ENCODE measurements at regions not wholly inside any gene's neighbourhood (a gene's known extent, or its start where the extent isn't known, plus 50 kb on each side); places are given as distances from the start of the nearest gene placed in this dataset.

GRCh38 chr18:45539491-45539891, 75.8 kb upstream of the SLC14A2 start:
- TF ChIP-seq POLR2AphosphoS5 (IDR thresholded peaks at IDR 0.05), result no peak
- TF ChIP-seq, protein P1, sequence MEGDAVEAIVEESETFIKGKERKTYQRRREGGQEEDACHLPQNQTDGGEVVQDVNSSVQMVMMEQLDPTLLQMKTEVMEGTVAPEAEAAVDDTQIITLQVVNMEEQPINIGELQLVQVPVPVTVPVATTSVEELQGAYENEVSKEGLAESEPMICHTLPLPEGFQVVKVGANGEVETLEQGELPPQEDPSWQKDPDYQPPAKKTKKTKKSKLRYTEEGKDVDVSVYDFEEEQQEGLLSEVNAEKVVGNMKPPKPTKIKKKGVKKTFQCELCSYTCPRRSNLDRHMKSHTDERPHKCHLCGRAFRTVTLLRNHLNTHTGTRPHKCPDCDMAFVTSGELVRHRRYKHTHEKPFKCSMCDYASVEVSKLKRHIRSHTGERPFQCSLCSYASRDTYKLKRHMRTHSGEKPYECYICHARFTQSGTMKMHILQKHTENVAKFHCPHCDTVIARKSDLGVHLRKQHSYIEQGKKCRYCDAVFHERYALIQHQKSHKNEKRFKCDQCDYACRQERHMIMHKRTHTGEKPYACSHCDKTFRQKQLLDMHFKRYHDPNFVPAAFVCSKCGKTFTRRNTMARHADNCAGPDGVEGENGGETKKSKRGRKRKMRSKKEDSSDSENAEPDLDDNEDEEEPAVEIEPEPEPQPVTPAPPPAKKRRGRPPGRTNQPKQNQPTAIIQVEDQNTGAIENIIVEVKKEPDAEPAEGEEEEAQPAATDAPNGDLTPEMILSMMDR (IDR thresholded peaks at IDR 0.05 in 8 of 11, conservative IDR thresholded peaks at IDR 0.05 in 3 of 11), result no peak
